AG20443 (cell line): ENCODE measurements at regions not wholly inside any gene's neighbourhood (a gene's known extent, or its start where the extent isn't known, plus 50 kb on each side); places are given as distances from the start of the nearest gene placed in this dataset.
"Not testable (repeated sequence)": the region's sequence is repeated elsewhere in the genome, so short reads cannot be mapped to it uniquely, and the experiment has no call there.

Source experiments
- DNase-seq: peaks from one replicate; pipeline ENCODE4 v3.0.0; 2012; ENCODE audit warnings: low spot score, mixed read lengths

DNA sequence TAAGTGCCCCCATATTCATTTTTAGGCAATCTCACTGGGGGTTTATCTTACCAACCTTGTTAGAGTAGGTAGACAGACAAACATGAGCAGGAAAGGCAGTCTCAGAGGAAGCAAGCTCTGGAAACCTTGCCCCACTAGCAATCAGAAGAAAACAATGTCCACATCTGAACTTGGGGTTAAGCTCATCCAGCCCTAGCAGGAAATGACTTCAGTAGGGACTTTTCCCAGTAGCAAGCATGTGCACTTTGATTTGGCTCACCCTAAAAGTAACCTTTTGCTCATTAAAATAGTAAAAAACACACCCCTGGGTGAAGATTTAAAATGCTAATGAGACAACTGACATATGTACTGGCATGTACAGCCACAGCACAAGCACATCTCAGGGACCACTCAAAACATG lies 175.5 kb downstream of the AKAIN1 start:
- DNase-seq = no peak

DNA sequence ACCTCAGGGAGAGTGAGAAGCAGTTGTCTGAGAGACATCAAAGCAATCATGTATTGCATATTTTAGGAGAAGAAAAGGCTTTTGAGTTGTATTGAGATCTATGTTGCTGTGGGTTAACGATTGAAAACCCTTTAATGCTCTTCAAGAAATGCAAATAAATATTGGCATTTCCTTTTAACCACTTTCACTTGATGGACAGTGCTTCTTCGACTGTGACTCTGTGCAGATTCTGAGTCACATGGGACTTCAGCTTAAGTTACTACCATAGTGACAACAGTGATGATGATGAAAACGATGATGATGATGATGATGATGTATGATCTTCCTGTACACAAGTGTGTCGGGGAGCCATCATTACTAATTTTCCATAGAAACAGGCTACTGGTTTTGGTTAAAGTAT lies 181.8 kb downstream of the AKAIN1 start:
- no peak for DNase-seq

DNA sequence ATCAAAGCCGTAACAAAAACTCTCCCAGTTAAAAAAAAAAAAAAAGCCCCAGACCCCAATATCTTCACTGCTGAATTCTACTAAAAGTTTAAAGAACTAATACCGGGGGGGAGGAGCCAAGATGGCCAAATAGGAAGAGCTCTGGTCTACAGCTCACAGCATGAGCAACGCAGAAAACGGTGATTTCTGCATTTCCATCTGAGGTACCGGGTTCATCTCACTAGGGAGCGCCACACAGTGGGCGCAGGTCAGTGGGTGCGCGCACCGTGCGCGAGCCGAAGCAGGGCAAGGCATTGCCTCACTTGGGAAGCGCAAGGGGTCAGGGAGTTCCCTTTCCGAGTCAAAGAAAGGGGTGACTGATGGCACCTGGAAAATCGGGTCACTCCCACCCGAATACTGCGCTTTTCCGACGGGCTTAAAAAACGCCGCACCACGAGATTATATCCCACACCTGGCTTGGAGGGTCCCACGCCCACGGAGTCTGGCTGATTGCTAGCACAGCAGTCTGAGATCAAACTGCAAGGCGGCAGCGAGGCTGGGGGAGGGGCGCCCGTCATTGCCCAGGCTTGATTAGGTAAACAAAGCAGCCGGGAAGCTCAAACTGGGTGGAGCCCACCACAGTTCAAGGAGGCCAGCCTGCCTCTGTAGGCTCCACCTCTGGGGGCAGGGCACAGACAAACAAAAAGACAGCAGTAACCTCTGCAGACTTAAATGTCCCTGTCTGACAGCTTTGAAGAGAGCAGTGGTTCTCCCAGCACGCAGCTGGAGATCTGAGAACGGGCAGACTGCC lies 192.8 kb downstream of the AKAIN1 start:
- not testable (repeated sequence) for DNase-seq

DNA sequence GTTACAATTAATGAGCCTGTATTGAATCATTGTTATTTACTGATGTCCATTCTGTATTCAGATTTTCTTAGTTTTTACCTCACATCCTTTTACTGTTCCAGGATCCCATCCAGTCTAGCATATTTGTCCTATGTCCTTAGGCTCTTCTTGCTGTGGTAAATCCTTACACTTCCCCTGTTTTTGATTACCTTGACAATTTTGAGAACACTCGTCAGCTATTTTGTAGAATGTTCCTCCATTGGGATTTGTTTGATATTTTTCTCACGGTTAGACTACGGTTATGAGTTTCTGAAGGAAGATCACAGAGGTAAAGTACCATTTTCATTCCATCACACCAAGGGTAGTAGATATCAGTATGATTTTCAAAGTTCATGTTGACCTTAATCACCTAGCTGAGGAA lies 202.3 kb downstream of the AKAIN1 start:
- no peak for DNase-seq

DNA sequence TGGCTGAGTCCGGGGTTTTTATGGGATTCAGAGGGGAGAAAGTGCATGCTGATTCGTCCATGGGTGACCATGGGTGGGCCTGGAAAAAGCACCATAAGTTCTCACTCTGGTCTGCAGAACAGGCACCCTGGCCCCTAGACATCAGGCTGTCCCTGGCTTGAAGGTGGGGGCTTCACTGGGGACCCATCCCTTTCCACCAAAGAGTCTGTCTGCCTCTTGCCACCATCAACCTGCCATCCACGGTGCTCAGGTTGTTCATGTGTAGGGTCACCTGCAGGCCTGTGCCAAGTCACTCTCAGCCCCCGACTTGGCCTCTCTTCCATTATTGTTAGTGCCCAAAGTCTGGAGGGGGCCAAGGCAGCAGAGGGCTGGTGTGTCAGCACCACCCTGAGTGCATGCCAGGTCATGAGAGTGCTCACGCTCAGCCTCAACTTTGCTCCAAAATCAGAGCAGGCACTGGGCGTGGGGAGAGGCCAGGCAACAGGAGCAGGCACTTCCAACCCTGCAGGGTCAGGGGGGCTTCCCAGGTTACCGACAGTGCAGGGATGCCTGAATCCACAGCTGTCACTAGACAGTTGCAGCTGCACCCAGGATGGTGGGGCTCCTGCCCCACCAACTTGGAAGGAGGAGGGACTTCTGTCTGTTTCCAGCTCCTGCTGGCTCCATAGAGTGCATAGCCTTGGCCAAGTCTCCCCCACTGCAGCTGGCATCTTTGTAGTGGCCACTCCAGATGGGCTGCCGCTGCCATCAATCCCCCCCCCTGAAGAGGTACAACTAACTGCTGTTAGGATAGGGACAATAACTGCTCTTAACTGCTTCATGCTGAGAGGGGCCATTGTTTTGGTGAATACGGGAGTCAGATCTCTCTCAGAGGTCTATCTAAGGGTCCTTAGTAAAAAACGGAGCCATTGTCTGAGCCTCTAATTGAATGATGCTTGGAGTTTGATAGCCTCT lies 209.3 kb downstream of the AKAIN1 start:
- no peak for DNase-seq

DNA sequence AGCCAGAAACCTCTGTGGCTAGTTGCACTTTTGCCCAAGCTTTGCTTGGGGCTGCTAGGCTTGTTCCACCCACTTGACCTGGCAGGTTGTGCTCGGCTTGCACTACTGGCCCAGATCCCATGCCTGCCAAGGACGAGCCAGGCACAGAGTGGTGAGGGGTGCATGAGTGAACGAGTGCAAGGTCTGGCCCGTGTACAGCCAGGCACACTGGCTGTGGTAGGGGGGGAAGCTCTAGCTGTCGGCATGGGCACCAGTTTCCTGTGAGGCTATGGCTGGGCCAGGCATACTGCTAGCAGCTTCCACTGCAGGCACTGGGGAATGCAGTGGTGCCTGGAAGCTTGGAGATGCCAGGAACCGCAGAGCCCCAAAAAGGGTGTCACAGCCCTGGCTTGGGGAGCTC lies 210.4 kb downstream of the AKAIN1 start:
- DNase-seq = no peak

DNA sequence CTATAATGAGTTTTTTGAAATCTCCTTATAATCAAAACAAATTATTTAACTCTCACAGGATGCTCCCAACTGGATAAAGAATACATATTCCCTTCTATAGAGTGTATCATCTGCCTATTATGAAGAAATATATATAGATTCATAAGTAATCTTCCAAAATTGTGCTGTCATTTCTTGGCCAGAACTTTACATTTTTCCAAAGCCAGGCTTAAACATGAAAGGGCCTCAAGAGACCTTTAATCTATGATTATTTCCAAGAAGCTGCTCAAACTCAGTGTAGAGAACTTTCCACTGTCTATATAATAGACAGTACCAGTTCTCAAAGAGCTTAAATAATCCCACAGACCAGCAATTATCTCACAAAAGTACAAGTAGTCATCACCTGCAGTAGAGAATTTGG lies 211.0 kb downstream of the AKAIN1 start:
- DNase-seq = no peak

DNA sequence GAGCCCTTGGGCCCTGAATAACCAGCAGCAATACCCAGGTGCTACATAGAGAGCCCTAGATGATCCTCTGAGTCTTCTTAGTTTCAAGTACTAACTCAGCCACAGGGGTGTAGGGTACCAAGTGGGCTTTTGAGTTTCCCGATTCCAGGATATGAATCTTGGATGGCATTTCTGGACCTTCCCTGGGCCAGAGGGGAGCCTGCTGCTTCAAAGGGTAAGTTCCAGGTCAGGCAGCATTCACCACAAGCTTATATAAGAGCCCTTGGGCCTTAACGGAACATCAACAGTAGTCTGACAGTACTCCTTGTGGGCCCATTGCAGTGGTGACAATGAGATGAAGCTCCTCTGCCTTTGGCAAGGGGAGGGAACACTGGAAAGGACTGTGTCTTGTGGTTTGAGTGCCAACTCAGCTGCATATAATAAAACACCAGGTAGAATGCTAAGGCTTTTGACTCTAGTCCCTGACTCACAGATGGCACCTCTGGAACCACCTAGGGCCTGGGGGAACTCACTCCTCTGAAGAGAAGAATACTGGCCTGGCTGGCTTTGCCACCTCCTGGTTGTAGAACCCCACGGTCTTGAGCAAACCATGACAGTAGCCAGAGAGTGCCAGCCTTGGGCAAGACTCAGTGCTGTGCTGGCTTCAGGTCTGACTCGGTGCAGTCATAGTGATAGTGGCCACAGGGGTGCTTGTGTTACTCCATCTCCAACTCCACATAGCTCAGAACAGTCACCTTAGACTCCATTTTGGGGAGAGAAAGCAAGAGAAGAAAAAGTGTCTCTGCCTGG lies 235.7 kb downstream of the AKAIN1 start:
- DNase-seq = no peak

DNA sequence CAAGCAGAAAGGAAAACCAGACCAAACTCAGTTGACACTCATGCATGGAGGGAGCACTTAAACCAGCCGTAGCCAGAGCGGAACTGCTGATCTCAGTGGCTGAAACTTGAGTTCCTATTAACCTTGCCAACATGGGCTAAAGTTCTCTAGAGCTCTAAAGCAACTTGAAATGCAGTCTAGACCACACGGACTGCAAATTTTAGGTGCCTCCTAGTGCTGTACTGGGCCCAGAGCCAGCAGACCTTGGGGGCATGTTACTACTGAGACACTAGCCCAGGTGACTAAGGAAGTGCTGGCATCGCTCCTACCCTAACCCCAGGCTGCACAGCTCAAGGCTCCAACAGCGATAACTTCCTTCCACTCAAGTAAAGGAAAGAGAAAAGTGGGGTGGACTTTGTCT lies 236.5 kb downstream of the AKAIN1 start:
- DNase-seq = no peak

DNA sequence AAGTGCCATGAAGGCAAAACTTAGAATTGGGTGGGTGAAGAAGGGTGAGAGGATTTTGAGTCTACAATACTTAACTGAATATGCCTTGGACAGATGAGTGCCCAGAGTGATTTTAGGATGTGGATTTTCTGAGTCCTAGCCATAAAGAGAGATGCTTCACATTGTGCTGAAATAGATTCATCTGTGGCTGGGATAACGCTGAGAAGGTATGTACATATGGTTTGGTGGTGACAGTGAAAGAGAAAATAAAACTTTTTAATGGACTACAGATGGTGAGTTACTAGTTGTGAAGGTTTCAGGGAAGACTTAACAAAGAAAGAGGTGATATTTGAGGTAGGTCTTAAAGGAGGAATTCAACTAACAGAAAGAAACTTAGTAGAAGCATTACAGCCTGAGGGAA lies 265.8 kb downstream of the AKAIN1 start:
- no peak for DNase-seq

DNA sequence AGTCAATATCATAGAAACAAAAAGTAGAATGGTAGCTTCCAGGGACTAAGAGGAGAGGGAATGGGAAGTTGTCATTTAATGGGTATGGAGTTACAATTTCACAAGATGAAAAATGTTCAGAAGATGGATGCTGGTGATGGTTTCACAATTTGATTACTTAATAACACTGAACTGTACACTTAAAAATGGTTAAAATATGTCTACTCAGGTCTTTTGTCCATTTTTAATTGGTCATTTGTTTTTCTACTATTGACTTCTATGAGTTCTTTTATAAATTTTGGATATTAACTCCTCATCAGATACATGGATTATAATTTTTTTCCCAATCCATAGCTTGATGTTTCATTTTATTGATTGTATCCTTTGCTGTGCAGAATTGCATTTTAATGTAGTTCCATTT lies 275.5 kb downstream of the AKAIN1 start:
- no peak for DNase-seq

DNA sequence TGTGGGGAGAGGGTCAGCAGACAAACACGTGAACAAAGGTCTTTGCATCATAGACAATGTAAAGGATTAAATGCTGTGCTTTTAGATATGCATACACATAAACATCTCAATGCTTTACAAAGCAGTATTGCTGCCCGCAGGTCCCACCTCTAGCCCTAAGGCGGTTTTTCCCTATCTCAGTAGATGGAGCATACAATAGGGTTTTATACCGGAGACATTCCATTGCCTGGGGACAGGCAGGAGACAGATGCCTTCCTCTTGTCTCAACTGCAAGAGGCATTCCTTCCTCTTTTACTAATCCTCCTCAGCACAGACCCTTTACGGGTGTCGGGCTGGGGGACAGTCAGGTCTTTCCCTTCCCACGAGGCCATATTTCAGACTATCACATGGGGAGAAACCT lies 279.5 kb downstream of the AKAIN1 start:
- not testable (repeated sequence) for DNase-seq

DNA sequence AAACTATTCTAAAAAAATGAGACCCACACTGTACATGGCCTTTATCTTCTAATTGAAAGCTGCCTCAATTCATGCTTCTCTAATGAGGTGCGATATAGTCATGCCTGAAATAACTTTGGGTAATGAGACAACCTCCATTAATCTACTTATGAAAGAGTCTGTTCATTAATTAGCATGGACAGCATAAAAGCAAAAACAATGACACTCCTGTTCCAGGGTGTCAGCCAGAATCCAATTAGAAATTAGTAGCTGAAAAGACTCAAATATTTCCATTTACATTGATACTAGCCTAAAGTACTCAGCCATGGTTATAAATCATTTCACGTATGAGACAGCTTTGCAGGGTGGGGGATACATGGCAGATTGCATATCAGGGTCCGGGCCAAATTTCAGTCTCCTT lies 288.7 kb downstream of the AKAIN1 start:
- DNase-seq = no peak

DNA sequence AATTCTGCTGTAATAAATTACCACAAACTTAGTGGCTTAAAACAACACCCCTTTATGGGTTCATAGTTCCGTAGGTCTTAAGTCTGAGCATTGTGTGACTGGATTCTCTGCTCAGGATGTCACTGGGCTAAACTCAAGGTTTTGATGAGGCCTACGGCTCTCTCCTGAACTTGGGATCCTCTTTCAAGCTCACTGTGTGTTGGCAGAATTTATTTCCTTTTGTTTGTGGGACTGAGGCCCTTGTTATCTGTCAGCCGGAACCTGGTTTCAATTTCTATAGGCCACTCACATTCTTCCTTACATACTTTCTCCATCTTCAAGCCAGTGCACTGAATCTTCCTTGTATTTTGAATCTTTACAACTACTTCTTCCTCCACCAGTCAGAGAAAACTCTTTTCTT lies 290.2 kb downstream of the AKAIN1 start:
- DNase-seq = no peak

DNA sequence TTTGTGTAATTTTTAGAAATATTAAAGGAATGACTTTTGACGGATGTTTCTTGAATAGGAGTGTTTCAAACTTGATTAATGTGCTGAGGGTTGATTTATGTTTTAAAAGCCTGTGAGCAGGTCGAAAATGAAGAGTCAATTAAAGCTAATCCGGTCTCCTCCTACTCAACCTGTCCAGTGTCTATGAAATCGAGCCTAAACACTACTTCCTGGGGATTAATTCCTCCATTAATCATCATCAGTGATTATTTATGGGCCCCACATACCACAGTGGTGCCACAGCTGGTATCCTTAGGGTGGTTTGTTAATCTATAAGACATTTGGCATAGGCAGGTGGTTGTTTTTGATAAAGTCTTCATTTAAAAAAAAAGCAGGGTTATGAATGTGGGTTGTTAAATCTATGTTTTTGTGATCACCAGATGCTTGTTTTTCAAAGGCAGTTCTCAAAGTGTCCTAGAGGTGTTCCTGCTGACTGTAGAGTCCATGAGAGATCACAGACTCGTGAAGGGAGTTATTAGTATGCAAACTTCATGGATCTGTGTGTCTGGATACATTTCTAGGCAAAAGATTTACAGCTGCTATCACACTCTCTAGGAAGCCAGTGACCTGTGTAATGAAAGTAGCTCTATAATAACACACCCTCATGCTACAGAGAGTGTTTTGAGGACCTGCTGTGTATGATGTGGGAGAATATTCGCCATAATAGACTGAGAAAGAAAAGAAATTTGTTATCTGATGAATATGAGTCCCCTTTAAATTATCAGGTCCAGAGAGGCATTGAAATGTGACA lies 308.6 kb downstream of the AKAIN1 start:
- no peak for DNase-seq

DNA sequence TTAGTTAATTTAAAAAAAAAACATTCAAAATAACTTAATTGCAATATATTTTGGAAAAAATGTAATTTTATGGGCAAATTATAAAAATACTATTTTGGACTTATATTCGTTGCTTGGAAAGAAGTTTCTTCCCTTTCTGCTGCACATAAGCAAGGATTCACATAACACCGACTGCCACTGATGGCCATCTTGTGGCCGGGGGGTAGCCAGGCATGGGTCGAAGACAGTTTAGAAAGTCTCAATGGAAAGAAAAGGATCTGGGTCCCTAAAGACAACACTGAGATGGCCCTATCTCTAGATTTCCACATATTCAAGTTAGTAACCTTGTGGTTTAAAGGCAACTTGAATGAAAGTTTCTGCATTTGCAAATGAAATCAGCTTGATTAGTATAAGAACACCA lies 318.6 kb downstream of the AKAIN1 start:
- no peak for DNase-seq

DNA sequence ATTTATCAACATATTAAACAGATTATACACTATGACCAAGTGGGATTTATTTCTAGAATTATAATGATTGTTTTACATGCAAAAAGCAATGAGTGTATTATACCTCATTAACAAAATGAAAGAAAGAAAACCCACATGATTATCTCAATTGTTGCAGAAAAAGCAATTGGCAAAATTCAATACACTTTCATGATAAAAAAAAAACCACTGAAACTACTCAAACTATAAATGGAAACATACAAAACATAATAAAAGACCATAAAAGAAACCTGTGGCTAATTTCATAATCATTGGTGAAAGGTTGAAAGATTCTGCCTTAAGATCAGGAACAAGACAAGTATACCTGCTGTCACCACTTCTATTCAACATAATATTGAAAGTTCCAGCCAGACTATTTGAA lies 325.9 kb downstream of the AKAIN1 start:
- no peak for DNase-seq

DNA sequence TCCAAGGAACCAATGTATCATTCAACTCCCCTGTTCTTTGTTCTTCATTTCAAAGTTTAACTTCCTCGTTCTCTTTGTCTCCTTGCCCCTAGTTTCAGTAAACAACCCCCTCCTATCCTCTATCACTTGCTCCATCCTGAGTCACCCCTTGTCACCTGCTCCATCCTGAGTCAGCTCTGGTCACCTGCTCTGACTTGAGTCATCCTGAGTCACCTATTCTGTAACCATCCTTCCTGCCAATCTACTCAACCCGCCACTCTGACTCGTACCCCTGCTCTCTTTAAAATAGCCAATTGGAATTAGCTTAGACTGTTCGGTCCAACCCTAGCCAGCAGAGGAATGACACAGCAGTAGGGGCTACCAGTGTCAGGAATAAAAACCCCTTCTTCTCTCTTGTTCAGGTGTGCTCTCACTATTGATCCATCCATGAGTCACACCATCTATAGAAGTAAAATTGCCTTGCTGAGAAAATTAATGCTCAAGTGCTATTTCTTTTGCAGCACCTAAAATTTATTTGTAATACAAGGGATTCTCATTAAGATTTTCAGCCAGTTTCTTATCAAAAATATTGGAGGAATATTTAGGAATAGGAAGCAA lies 326.8 kb downstream of the AKAIN1 start:
- no peak for DNase-seq

DNA sequence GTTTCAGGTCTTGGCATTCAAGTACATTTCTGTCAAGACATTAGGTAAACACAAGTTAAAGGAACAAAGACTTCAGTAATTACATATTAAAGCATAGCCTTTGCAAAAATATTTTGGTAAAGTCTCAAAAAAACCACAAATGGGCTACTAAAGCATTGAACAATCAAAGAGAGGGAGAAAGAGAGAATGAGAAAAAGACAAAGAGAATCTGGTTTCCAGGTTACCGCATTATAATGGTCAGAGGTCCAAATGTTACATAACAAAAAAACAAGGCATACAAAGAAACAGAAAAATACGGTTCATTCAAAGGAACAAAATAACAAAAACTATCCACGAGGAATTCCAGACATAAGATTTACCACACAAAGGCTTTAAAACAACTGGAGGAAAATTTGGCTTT lies 327.9 kb downstream of the AKAIN1 start:
- no peak for DNase-seq

DNA sequence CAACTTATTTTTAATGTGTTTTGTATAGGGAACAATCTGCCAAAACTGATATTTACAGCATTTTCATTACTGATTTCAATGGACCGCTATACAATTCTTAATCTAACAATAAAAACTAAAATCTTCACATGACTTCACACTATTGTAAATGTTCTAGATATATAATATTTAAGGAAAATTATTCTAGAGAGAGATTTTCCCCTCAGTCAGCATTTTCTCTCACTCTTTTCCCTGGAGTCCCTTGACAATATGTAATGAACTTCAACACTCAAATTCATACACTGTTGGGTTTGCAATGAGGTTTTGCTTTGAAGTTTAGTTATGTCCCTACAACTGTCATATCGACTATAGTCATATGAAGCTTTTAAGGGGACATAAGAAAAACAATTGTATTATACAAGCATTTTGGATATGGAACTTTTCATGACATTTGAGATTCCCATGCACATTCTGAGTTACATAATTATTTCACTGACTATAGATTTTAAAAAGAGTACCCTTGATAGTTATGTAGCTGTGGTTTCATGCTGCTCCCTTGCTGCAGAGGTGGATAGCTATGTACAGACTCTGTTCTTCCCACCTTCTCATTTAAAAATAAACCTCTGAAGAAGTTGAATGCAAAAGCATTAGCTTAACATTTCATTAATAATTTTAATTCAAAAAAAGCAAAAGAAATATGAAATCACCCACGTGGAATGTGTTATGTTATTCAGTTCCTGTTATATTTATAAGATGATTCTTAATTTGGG lies 338.5 kb downstream of the AKAIN1 start:
- DNase-seq = no peak

DNA sequence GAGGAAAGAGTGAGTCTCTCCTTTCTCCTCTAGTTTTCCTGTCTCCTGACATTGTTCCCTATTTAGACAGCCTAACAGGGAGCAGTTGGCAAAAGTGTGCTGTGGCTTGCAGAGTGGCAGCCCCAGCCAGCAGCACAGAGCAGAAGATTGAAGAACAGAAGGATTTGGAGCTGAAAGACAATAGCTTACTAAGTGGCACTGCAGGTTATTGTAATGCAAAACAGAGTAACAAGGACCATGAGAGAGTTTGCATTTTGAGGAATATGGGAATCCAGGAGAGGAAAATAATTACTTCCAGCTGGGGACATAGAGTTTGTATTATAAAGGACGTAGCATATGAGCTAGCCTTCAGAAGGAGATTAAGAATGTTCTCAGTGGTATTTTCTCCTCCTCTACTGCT lies 342.4 kb downstream of the AKAIN1 start:
- no peak for DNase-seq
